ENCODE measurements at regions not wholly inside any gene's neighbourhood (a gene's known extent, or its start where the extent isn't known, plus 50 kb on each side); places are given as distances from the start of the nearest gene placed in this dataset.
"Not testable (repeated sequence)": the region's sequence is repeated elsewhere in the genome, so short reads cannot be mapped to it uniquely, and the experiment has no call there.

DNA sequence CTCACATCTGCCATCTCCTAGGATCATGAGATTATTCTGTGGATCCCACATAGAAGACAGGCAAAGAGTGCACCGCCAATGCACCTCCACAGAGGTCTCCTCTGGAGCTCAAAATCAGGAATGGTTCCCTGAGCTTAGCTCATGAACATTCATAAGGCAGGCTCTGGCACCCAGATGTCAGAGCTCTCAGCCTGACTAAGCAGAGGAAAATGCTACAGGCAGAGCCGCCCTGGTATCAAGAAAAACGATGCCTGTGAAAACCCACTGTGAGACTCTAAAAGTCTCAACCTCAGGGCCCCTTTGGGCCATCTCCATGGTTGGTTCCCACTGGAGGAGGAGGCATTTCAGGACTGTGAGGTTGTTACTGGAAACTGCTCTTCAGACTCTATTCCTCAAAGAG, 71.7 kb upstream of the TSPY4 start:
- no peaks in the 10 kb centered on the region for H3K27me3 ChIP-seq
- H3K9me3 ChIP-seq = no peaks in the 10 kb centered on the region
- DNase-seq = no peak
- H3K36me3 ChIP-seq = no peaks in the 10 kb centered on the region
- no peak overlapping the region for H3K4me3 ChIP-seq

- not testable (repeated sequence) for H3K27me3 ChIP-seq, DNase-seq, H3K9me3 ChIP-seq, H3K36me3 ChIP-seq, H3K4me3 ChIP-seq
Observed at GRCh38 chrY:9270351-9270750, 66.9 kb upstream of the TSPY4 start.

GRCh38 chrY:9272847-9273246, 64.4 kb upstream of the TSPY4 start:
- not testable (repeated sequence) for H3K36me3 ChIP-seq, DNase-seq, H3K4me3 ChIP-seq, H3K9me3 ChIP-seq, H3K27me3 ChIP-seq

DNA sequence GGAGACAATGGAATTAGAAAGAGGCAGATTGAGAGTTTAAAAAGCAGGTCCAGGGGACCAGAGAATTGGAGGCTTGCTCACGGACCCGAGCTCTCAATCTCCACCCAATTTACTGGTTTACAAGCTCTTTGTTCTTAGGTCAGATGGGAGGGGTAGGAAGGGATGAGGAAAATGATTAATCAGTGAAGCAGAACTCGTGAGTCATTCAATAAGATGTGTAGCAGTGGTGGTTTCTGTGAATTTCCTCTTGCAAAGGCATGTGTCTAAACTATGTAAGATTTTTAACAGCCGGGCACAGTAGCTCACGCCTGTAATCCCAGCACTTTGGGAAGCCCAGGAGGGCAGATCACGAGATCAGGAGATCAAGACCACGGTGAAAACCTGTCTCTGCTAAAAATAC, 58.4 kb upstream of the TSPY4 start:
- H3K9me3 ChIP-seq, H3K4me3 ChIP-seq, DNase-seq, H3K36me3 ChIP-seq, H3K27me3 ChIP-seq: not testable (repeated sequence)

Measured in MG63 (cell line).